ENCODE measurements at regions not wholly inside any gene's neighbourhood (a gene's known extent, or its start where the extent isn't known, plus 50 kb on each side); places are given as distances from the start of the nearest gene placed in this dataset.
"Not testable (repeated sequence)": the region's sequence is repeated elsewhere in the genome, so short reads cannot be mapped to it uniquely, and the experiment has no call there.

DNA sequence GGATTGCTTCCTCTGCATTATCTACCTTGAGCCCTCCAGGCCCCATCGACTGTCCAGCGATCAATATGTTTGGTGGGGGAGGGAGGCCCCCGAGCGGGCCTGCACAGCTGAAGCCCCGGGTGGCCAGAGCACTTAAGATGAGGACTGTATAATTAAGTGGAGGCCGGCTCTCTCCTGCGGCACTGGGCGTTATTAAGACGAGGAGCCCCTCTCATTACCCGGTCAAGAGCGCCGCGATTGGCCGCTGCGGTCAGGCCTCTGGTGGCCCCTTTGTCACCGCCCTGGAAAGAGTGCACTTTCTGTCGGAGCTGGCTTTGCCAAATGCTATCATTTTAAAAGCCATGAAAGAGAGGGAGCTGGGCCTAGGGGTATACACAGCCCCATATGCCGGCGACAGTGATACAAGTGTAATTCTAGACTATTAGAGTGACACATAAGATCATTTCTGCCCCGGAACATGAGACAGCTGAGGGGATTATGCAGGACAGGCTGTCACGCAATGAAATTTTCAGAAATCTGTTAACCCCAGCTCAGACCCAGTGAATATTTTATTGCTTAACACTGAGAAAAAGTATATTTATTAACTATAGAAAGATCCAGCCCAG, 106.3 kb upstream of the IRX1 start:
- Histone ChIP-seq H3K27me3 (ENCODE audit: control insufficient read depth in 1 of 2, insufficient read depth in 2 of 2, low read length in 2 of 2) (no peaks in the 10 kb centered on the region), H3K27ac (ENCODE audit: low read depth, low read length) (no peak overlapping the region), H3K9ac (ENCODE audit: low read depth in 1 of 2, low read length in 2 of 2) (no peak overlapping the region), H3K4me3 (ENCODE audit: low read depth in 1 of 2, low read length in 2 of 2) (no peak overlapping the region), H3K4me1 (ENCODE audit: control insufficient read depth in 1 of 2, insufficient read depth in 2 of 2, low read length in 2 of 2) (no peaks in the 10 kb centered on the region), H3K9me3 (ENCODE audit: control insufficient read depth in 1 of 2, low read length in 2 of 2) (peaks cover 2 to 9% of the 10 kb centered on the region in 2 donors), H3K36me3 (ENCODE audit: control insufficient read depth in 1 of 2, insufficient read depth in 2 of 2, low read length in 2 of 2) (no peaks in the 10 kb centered on the region)

GRCh38 chr5:3484836-3485235, 110.8 kb upstream of the IRX1 start:
- no peak overlapping the region for H3K27ac ChIP-seq (ENCODE audit: low read depth, low read length)
- H3K9ac ChIP-seq (ENCODE audit: low read depth in 1 of 2, low read length in 2 of 2): no peak overlapping the region
- no peaks in the 10 kb centered on the region for H3K4me1 ChIP-seq (ENCODE audit: control insufficient read depth in 1 of 2, insufficient read depth in 2 of 2, low read length in 2 of 2)
- H3K4me3 ChIP-seq (ENCODE audit: low read depth in 1 of 2, low read length in 2 of 2): no peak overlapping the region
- no peaks in the 10 kb centered on the region for H3K36me3 ChIP-seq (ENCODE audit: control insufficient read depth in 1 of 2, insufficient read depth in 2 of 2, low read length in 2 of 2)
- H3K27me3 ChIP-seq (ENCODE audit: control insufficient read depth in 1 of 2, insufficient read depth in 2 of 2, low read length in 2 of 2): no peaks in the 10 kb centered on the region
- peaks cover 0 to 11% of the 10 kb centered on the region in 2 donors for H3K9me3 ChIP-seq (ENCODE audit: control insufficient read depth in 1 of 2, low read length in 2 of 2)

DNA sequence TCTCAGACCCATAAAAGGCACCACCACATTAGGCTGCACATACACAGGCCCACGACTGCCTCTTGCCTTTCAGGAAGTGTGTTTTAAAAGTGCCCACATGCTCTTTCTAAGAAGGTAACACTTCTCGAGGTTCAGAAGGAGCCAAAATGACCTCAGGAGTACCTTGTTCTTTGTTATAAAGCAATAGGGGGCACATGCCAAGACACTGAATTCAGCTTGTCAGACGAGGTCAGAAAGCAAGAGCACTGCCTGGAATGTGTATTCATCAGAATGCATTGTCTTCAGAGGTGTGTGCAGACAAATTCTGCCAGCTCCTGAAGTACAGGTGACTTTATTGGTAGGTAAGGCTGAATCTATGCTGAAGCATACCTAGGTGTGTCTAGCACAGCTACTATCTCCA, 114.5 kb upstream of the IRX1 start:
- H3K9me3 ChIP-seq (ENCODE audit: control insufficient read depth in 1 of 2, low read length in 2 of 2): peaks cover 0 to 14% of the 10 kb centered on the region in 2 donors
- H3K27me3 ChIP-seq (ENCODE audit: control insufficient read depth in 1 of 2, insufficient read depth in 2 of 2, low read length in 2 of 2): no peaks in the 10 kb centered on the region
- H3K4me1 ChIP-seq (ENCODE audit: control insufficient read depth in 1 of 2, insufficient read depth in 2 of 2, low read length in 2 of 2): no peaks in the 10 kb centered on the region
- no peak overlapping the region for H3K9ac ChIP-seq (ENCODE audit: low read depth in 1 of 2, low read length in 2 of 2)
- H3K4me3 ChIP-seq (ENCODE audit: low read depth in 1 of 2, low read length in 2 of 2): no peak overlapping the region
- H3K27ac ChIP-seq (ENCODE audit: low read depth, low read length): no peak overlapping the region
- H3K36me3 ChIP-seq (ENCODE audit: control insufficient read depth in 1 of 2, insufficient read depth in 2 of 2, low read length in 2 of 2): no peaks in the 10 kb centered on the region

DNA sequence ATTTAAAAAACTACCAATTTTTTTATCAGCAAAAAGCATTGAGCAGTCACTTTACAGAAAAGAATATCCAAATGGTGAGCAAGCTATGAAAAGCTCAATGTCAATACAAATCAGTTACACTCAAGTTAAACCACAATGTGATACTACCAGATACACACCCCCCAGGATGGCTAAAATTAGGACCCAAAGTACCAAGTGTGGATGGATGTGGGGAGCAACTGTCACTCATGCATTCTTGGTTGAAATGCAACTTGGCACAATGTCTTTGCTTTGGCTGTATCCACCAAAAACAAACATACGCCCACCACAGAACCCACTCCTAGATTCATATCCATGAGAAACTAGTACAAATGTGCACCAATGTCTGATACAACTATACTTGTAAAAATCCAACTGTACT, 120.0 kb upstream of the IRX1 start:
- H3K9me3 ChIP-seq (ENCODE audit: control insufficient read depth in 1 of 2, low read length in 2 of 2): peaks cover 0 to 8% of the 10 kb centered on the region in 2 donors
- H3K4me3 ChIP-seq (ENCODE audit: low read depth in 1 of 2, low read length in 2 of 2): no peak overlapping the region
- H3K36me3 ChIP-seq (ENCODE audit: control insufficient read depth in 1 of 2, insufficient read depth in 2 of 2, low read length in 2 of 2): no peaks in the 10 kb centered on the region
- H3K4me1 ChIP-seq (ENCODE audit: control insufficient read depth in 1 of 2, insufficient read depth in 2 of 2, low read length in 2 of 2): no peaks in the 10 kb centered on the region
- H3K27ac ChIP-seq (ENCODE audit: low read depth, low read length): no peak overlapping the region
- H3K27me3 ChIP-seq (ENCODE audit: control insufficient read depth in 1 of 2, insufficient read depth in 2 of 2, low read length in 2 of 2): no peaks in the 10 kb centered on the region
- H3K9ac ChIP-seq (ENCODE audit: low read depth in 1 of 2, low read length in 2 of 2): no peak overlapping the region

- no peaks in the 10 kb centered on the region for H3K4me1 ChIP-seq (ENCODE audit: control insufficient read depth in 1 of 2, insufficient read depth in 2 of 2, low read length in 2 of 2)
- H3K36me3 ChIP-seq (ENCODE audit: control insufficient read depth in 1 of 2, insufficient read depth in 2 of 2, low read length in 2 of 2): no peaks in the 10 kb centered on the region
- H3K27ac ChIP-seq (ENCODE audit: low read depth, low read length): no peak overlapping the region
- H3K4me3 ChIP-seq (ENCODE audit: low read depth in 1 of 2, low read length in 2 of 2): no peak overlapping the region
- no peaks in the 10 kb centered on the region for H3K27me3 ChIP-seq (ENCODE audit: control insufficient read depth in 1 of 2, insufficient read depth in 2 of 2, low read length in 2 of 2)
- peaks cover 5 to 9% of the 10 kb centered on the region in 2 donors for H3K9me3 ChIP-seq (ENCODE audit: control insufficient read depth in 1 of 2, low read length in 2 of 2)
- H3K9ac ChIP-seq (ENCODE audit: low read depth in 1 of 2, low read length in 2 of 2): no peak overlapping the region
Measured at GRCh38 chr5:3466392-3466791, 129.2 kb upstream of the IRX1 start.

- no peaks in the 10 kb centered on the region for H3K36me3 ChIP-seq (ENCODE audit: control insufficient read depth in 1 of 2, insufficient read depth in 2 of 2, low read length in 2 of 2)
- no peak overlapping the region for H3K27ac ChIP-seq (ENCODE audit: low read depth, low read length)
- H3K4me1 ChIP-seq (ENCODE audit: control insufficient read depth in 1 of 2, insufficient read depth in 2 of 2, low read length in 2 of 2): no peaks in the 10 kb centered on the region
- H3K27me3 ChIP-seq (ENCODE audit: control insufficient read depth in 1 of 2, insufficient read depth in 2 of 2, low read length in 2 of 2): no peaks in the 10 kb centered on the region
- no peak overlapping the region for H3K9ac ChIP-seq (ENCODE audit: low read depth in 1 of 2, low read length in 2 of 2)
- peaks cover 0 to 5% of the 10 kb centered on the region in 2 donors for H3K9me3 ChIP-seq (ENCODE audit: control insufficient read depth in 1 of 2, low read length in 2 of 2)
- no peak overlapping the region for H3K4me3 ChIP-seq (ENCODE audit: low read depth in 1 of 2, low read length in 2 of 2)
Measured at GRCh38 chr5:3460416-3460815, 135.2 kb upstream of the IRX1 start.

DNA sequence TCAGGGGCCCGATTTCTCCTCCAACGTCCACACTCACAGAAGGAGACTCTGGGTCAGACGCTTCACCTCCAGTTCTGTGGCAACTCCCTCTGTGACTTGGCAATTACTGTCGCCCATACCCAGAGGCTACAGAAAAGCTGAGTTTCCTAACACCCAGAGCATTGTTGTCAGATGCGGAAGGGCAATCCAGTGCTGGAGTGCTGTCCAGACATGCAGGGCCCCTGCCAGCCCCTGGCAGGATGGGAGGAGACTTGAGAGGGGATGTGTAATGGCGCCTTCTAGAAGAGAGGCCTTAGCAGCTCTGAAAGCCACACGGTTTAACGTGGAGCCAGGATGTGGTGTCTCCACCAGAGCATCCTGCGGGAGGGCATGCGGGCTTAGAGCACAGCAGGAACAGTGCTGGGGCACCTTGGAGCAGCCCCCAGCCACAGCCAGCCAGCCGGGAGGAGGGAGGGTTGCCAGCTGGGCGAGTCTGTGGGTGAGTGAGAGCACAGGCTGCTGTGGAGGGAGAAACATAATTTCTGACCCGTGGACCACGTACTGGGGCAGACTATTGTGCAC, 139.4 kb upstream of the IRX1 start:
- Histone ChIP-seq H3K9ac (ENCODE audit: low read depth in 1 of 2, low read length in 2 of 2) (no peak overlapping the region), H3K27me3 (ENCODE audit: control insufficient read depth in 1 of 2, insufficient read depth in 2 of 2, low read length in 2 of 2) (no peaks in the 10 kb centered on the region), H3K27ac (ENCODE audit: low read depth, low read length) (no peak overlapping the region), H3K36me3 (ENCODE audit: control insufficient read depth in 1 of 2, insufficient read depth in 2 of 2, low read length in 2 of 2) (no peaks in the 10 kb centered on the region), H3K9me3 (ENCODE audit: control insufficient read depth in 1 of 2, low read length in 2 of 2) (peaks cover 0 to 5% of the 10 kb centered on the region in 2 donors), H3K4me1 (ENCODE audit: control insufficient read depth in 1 of 2, insufficient read depth in 2 of 2, low read length in 2 of 2) (no peaks in the 10 kb centered on the region), H3K4me3 (ENCODE audit: low read depth in 1 of 2, low read length in 2 of 2) (no peak overlapping the region)

DNA sequence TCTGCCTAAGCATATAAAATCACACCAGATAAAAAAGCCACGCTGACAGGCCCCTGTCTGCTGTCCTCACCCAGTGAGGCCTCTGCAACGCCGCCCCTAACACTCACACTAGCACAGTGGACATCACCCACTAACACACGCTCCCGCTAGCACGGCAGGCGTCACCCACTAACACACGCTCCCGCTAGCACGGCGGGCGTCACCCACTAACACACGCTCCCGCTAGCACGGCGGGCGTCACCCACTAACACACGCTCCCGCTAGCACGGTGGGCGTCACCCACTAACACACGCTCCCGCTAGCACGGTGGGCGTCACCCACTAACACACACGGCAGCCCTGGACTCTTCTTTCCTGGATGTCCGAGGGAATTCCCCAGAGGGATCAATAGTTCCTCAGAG, 141.6 kb upstream of the IRX1 start:
- H3K27me3 ChIP-seq (ENCODE audit: control insufficient read depth in 1 of 2, insufficient read depth in 2 of 2, low read length in 2 of 2); H3K27ac ChIP-seq (ENCODE audit: low read depth, low read length); H3K9me3 ChIP-seq (ENCODE audit: control insufficient read depth in 1 of 2, low read length in 2 of 2): not testable (repeated sequence)

GRCh38 chr5:3452622-3453021, 143.0 kb upstream of the IRX1 start:
- Histone ChIP-seq H3K9ac (ENCODE audit: low read depth in 1 of 2, low read length in 2 of 2) (no peak overlapping the region), H3K27ac (ENCODE audit: low read depth, low read length) (no peak overlapping the region), H3K4me3 (ENCODE audit: low read depth in 1 of 2, low read length in 2 of 2) (no peak overlapping the region), H3K4me1 (ENCODE audit: control insufficient read depth in 1 of 2, insufficient read depth in 2 of 2, low read length in 2 of 2) (no peaks in the 10 kb centered on the region), H3K36me3 (ENCODE audit: control insufficient read depth in 1 of 2, insufficient read depth in 2 of 2, low read length in 2 of 2) (no peaks in the 10 kb centered on the region), H3K9me3 (ENCODE audit: control insufficient read depth in 1 of 2, low read length in 2 of 2) (peaks cover 2 to 11% of the 10 kb centered on the region in 2 donors), H3K27me3 (ENCODE audit: control insufficient read depth in 1 of 2, insufficient read depth in 2 of 2, low read length in 2 of 2) (no peaks in the 10 kb centered on the region)

More for the DNA sequence above, 141.6 kb upstream of the IRX1 start:
- H3K4me1 ChIP-seq (ENCODE audit: control insufficient read depth in 1 of 2, insufficient read depth in 2 of 2, low read length in 2 of 2); H3K36me3 ChIP-seq (ENCODE audit: control insufficient read depth in 1 of 2, insufficient read depth in 2 of 2, low read length in 2 of 2); H3K9ac ChIP-seq (ENCODE audit: low read depth in 1 of 2, low read length in 2 of 2); H3K4me3 ChIP-seq (ENCODE audit: low read depth in 1 of 2, low read length in 2 of 2): not testable (repeated sequence)

DNA sequence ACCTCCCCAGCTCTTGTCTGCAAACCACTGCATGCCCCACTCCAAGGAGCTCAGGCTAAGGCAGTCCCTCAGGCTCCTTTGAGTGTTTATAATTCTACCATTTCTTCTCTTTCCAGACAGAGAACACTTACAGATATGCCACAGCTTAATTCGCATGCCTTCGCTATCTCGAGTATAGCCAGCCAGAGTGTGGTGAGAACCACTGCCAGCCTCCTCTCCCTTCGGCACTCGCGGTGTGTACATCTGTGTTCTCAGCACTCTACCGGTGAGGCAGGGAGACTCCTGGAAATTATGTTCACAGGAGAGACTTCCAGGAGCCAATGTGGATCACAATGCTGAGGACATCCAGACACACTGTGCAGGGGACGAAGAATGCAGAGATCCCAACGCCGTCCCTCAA, 143.7 kb upstream of the IRX1 start:
- Histone ChIP-seq H3K36me3 (ENCODE audit: control insufficient read depth in 1 of 2, insufficient read depth in 2 of 2, low read length in 2 of 2) (no peaks in the 10 kb centered on the region), H3K4me3 (ENCODE audit: low read depth in 1 of 2, low read length in 2 of 2) (no peak overlapping the region), H3K9me3 (ENCODE audit: control insufficient read depth in 1 of 2, low read length in 2 of 2) (peaks cover 4 to 11% of the 10 kb centered on the region in 2 donors), H3K9ac (ENCODE audit: low read depth in 1 of 2, low read length in 2 of 2) (no peak overlapping the region), H3K4me1 (ENCODE audit: control insufficient read depth in 1 of 2, insufficient read depth in 2 of 2, low read length in 2 of 2) (no peaks in the 10 kb centered on the region), H3K27me3 (ENCODE audit: control insufficient read depth in 1 of 2, insufficient read depth in 2 of 2, low read length in 2 of 2) (no peaks in the 10 kb centered on the region), H3K27ac (ENCODE audit: low read depth, low read length) (no peak overlapping the region)
